ENCODE measurements at regions not wholly inside any gene's neighbourhood (a gene's known extent, or its start where the extent isn't known, plus 50 kb on each side); places are given as distances from the start of the nearest gene placed in this dataset.
"Not testable (repeated sequence)": the region's sequence is repeated elsewhere in the genome, so short reads cannot be mapped to it uniquely, and the experiment has no call there.

GRCh38 chr2:163132850-163133249 lies 294.3 kb upstream of the KCNH7 start:
- in situ Hi-C loops (cut with MboI; ENCODE audit: low sequenced_read_pairs), result loop anchor here (25.0 kb wide), 1 partner anchor 246 kb away; no protein-coding TSS in a partner anchor

- in situ Hi-C loops (cut with MboI; ENCODE audit: low sequenced_read_pairs), result loop anchor here (25.0 kb wide), 1 partner anchor 245 kb away; no protein-coding TSS in a partner anchor
Observed at GRCh38 chr2:163132207-163132606, 293.6 kb upstream of the KCNH7 start.

GRCh38 chr2:163123526-163123925 lies 285.0 kb upstream of the KCNH7 start:
- in situ Hi-C loops (cut with MboI; ENCODE audit: low sequenced_read_pairs), result no loop called here

- in situ Hi-C loops (cut with MboI; ENCODE audit: low sequenced_read_pairs), result no loop called here
Observed at GRCh38 chr2:163122257-163122656, 283.7 kb upstream of the KCNH7 start.

- in situ Hi-C loops (cut with MboI; ENCODE audit: low sequenced_read_pairs), result no loop called here
Observed at GRCh38 chr2:163121483-163121882, 282.9 kb upstream of the KCNH7 start.

GRCh38 chr2:163119966-163120365 lies 281.4 kb upstream of the KCNH7 start:
- in situ Hi-C loops (cut with MboI; ENCODE audit: low sequenced_read_pairs), result no loop called here

GRCh38 chr2:163086940-163087339 lies 248.4 kb upstream of the KCNH7 start:
- in situ Hi-C loops (cut with MboI; ENCODE audit: low sequenced_read_pairs), result no loop called here

GRCh38 chr2:163085366-163086024 lies 246.9 kb upstream of the KCNH7 start:
- in situ Hi-C loops (cut with MboI; ENCODE audit: low sequenced_read_pairs), result not testable (repeated sequence)

- in situ Hi-C loops (cut with MboI; ENCODE audit: low sequenced_read_pairs), result no loop called here
Observed at GRCh38 chr2:163081754-163082153, 243.2 kb upstream of the KCNH7 start.

GRCh38 chr2:163077241-163077640 lies 238.7 kb upstream of the KCNH7 start:
- in situ Hi-C loops (cut with MboI; ENCODE audit: low sequenced_read_pairs), result no loop called here

GRCh38 chr2:163066085-163066484 lies 227.5 kb upstream of the KCNH7 start:
- in situ Hi-C loops (cut with MboI; ENCODE audit: low sequenced_read_pairs), result no loop called here

- in situ Hi-C loops (cut with MboI; ENCODE audit: low sequenced_read_pairs), result no loop called here
Observed at GRCh38 chr2:163062524-163062923, 224.0 kb upstream of the KCNH7 start.

- in situ Hi-C loops (cut with MboI; ENCODE audit: low sequenced_read_pairs), result no loop called here
Observed at GRCh38 chr2:163046615-163047014, 208.0 kb upstream of the KCNH7 start.

- in situ Hi-C loops (cut with MboI; ENCODE audit: low sequenced_read_pairs), result no loop called here
Observed at GRCh38 chr2:163045830-163046229, 207.3 kb upstream of the KCNH7 start.

GRCh38 chr2:163044114-163044513 lies 205.5 kb upstream of the KCNH7 start:
- in situ Hi-C loops (cut with MboI; ENCODE audit: low sequenced_read_pairs), result no loop called here

- in situ Hi-C loops (cut with MboI; ENCODE audit: low sequenced_read_pairs), result no loop called here
Observed at GRCh38 chr2:163043201-163043600, 204.6 kb upstream of the KCNH7 start.

GRCh38 chr2:163039266-163039665 lies 200.7 kb upstream of the KCNH7 start:
- in situ Hi-C loops (cut with MboI; ENCODE audit: low sequenced_read_pairs), result no loop called here

- in situ Hi-C loops (cut with MboI; ENCODE audit: low sequenced_read_pairs), result no loop called here
Observed at GRCh38 chr2:163028807-163029206, 190.2 kb upstream of the KCNH7 start.

GRCh38 chr2:163026136-163026775 lies 187.7 kb upstream of the KCNH7 start:
- in situ Hi-C loops (cut with MboI; ENCODE audit: low sequenced_read_pairs), result not testable (repeated sequence)

- in situ Hi-C loops (cut with MboI; ENCODE audit: low sequenced_read_pairs), result not testable (repeated sequence)
Observed at GRCh38 chr2:163016882-163017281, 178.3 kb upstream of the KCNH7 start.

GRCh38 chr2:163011000-163011399 lies 172.4 kb upstream of the KCNH7 start:
- in situ Hi-C loops (cut with MboI; ENCODE audit: low sequenced_read_pairs), result no loop called here

GRCh38 chr2:163008642-163009041 lies 170.1 kb upstream of the KCNH7 start:
- in situ Hi-C loops (cut with MboI; ENCODE audit: low sequenced_read_pairs), result no loop called here

GRCh38 chr2:162994718-162995117 lies 156.2 kb upstream of the KCNH7 start:
- in situ Hi-C loops (cut with MboI; ENCODE audit: low sequenced_read_pairs), result no loop called here
